ENCODE measurements at regions not wholly inside any gene's neighbourhood (a gene's known extent, or its start where the extent isn't known, plus 50 kb on each side); places are given as distances from the start of the nearest gene placed in this dataset.
A peak's percentile ranks its signal among the peaks of the same experiment; 100 is the strongest.

DNA sequence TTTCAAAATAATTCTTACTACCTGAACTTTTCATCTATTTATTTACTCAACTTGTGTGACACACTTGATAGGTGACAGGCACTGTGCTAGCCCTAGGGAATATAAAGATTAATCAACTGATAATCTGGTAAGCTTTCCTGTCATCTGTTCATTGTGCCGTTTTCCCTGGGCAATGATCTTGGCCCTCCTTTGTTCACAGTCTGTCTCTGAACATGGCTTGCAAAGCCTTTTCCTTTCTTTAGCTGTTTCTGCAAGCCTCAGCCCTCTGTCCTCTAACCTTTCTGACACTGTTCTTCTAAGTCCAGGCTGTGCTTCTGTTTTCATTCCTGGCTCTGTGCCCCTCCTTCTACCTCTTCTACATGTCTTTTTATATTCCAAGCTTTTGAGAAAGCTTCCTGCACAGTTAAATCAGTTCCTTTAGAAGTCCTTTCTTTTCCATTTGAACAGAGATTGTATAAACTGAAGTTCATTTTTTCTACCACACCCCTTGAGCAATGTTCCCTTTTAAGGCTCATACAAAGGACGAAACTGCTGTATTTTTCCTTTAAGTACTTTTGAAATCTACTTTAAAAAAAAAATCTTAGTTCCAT, 803.0 kb upstream of the ZNF608 start:
- no peak for DNase-seq

GRCh38 chr5:125550274-125550673, 803.8 kb upstream of the ZNF608 start:
- DNase-seq, result no peak

DNA sequence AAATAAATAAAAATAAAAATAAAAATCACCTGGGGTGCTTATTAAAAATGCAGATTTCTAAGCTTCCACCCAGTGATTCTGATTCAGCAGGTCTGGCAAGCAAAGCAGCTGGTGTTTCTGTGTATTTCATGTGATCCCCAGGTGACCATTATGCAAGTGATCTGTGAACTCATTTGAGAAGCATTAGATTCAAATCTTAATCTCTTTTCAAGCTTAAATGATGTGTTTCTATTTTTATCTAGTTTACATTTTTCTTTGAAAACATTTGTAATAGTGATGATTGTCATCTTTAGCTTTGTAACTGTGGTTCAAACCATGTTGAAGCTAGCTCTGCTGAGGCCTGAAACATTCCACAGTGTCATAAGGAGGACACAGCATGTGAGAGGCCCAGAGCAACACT, 804.8 kb upstream of the ZNF608 start:
- no peak for DNase-seq

- DNase-seq, result no peak
Observed at GRCh38 chr5:125551797-125552196, 805.4 kb upstream of the ZNF608 start.

DNA sequence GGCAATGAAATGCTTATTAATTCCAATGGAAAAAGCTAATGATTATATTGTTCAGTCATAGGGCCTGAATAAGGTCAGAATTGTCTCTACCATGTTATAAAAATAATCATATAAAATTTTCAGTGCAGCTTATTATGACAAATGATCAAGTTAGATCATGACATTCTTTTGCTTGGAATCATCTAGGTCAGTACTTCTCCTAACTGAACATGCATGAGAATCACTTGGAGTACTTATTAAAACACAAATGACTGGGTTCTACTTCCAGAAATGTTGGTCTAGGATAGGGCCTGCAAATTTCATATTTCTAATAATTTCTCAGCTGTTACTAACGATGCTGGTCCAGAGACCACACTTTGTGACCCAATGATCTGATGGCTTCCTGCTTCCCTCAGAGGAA, 806.0 kb upstream of the ZNF608 start:
- DNase-seq, result no peak

- DNase-seq, result no peak
Observed at GRCh38 chr5:125554355-125554754, 807.9 kb upstream of the ZNF608 start.

DNA sequence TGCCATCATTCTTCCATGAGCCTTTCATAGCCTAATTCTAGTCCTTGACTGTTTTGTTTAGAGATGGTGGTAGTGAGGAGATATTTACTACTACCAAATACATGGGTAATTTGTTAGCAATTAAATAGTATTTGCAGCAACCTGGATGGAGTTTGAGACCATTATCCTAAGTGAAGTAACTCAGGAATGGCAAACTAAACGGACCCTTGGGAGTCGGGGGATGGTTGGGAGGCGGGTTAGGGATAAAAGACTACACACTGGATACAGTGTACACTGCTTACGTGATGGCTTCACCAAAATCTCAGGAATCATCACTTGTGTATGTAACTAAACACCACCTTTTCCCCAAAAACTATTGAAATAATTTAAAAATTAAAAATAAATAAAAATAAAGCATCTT, 809.2 kb upstream of the ZNF608 start:
- no peak for DNase-seq

DNA sequence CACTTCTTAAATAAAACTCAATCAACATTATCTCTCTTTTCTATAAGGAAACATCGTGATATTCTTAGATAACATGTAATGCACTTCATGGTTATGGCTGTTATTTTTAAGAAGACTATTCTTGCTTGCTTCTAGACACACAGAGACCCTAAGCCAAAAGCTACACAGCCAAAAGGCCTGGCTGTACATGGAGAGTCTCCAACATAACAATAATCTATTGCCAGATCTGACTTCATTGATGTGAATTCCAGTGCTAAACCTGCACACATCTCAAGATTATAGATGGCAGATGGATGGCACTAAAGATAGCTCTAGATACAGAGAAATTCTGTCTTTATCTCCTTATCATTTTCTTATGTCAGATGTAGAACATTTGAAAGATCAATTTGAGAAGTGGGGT, 811.6 kb upstream of the ZNF608 start:
- no peak for DNase-seq

GRCh38 chr5:125558466-125558865, 812.0 kb upstream of the ZNF608 start:
- DNase-seq, result no peak

- DNase-seq, result no peak
Observed at GRCh38 chr5:125559296-125559695, 812.9 kb upstream of the ZNF608 start.

DNA sequence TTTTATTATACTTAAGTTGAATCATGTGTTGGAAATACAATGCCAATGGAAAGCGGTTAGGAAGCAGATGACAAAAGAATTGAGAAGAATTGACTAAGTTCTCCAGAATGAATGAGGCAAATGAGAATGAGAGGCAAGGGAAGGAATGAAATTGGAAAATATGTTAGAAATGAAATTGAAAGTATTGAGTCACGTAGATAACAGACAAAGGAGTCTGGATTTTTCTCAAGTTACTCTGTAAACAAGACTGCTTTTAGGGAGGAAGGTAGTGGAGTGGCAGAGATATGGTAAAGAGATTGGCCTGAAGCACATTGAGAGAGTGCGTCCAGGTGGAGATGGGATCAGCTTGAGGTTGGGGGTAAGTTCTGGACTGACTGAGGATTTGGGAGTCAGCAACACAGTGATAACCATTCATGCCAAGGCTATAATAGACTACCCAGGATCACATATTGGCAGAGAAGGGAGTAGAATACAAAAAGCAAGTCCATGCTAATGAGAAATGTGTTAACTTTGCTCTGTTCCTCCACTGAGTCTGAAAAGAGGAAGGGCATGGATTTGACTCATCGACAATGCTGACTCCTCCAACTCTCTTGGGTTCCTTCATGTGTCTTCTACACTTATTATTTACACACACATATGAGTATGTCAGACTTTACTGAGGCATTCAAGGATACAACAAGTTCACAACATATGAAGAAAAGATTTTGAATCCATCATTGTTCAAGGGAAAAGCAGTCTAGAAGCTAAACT, 814.2 kb upstream of the ZNF608 start:
- DNase-seq, result no peak

GRCh38 chr5:125564317-125564975, 818.0 kb upstream of the ZNF608 start:
- no peak for DNase-seq

GRCh38 chr5:125574491-125575044, 828.1 kb upstream of the ZNF608 start:
- no peak for DNase-seq

- no peak for DNase-seq
Observed at GRCh38 chr5:125575171-125575890, 828.9 kb upstream of the ZNF608 start.

GRCh38 chr5:125575891-125576505, 829.6 kb upstream of the ZNF608 start:
- peak; percentile 82 to 85 for DNase-seq

GRCh38 chr5:125576822-125577221, 830.4 kb upstream of the ZNF608 start:
- no peak for DNase-seq

DNA sequence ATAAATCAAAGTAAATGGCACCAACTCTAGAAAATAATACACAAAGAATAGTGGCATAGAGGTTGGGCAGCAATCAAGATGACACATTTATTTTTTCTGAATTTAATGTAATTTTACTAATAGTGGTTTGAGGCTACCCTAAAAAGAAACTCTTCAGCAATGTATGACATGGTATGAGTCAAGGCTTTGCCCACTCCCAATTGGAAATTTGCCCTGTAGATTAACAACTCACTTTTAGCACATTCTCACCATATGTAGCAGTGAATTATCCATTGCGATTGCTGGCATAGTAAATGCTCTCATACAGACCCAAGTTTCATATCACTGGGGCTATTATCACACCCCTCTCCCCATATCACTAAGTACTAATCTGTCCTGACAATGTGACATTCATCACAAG, 832.1 kb upstream of the ZNF608 start:
- DNase-seq, result no peak

DNA sequence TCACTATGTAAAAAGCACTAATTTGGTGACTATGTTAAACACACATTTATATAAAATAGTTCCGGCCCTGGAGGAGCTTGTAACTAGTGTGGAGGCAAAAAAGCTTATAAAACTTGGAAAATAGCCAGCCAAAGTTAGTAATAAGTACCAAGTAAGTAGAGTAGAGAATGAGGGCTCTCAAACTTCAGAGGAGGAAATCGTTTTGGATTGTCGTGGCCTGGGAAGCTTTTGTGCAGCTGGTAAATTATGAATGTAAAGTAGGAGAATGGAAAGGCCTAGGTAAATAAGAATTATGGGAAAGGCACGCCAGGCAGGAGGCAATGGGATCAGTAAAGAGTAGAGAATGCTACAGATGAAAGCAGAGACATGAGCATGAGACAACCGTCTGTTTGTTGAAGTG, 832.7 kb upstream of the ZNF608 start:
- DNase-seq, result no peak

GRCh38 chr5:125581311-125581710, 834.9 kb upstream of the ZNF608 start:
- no peak for DNase-seq

DNA sequence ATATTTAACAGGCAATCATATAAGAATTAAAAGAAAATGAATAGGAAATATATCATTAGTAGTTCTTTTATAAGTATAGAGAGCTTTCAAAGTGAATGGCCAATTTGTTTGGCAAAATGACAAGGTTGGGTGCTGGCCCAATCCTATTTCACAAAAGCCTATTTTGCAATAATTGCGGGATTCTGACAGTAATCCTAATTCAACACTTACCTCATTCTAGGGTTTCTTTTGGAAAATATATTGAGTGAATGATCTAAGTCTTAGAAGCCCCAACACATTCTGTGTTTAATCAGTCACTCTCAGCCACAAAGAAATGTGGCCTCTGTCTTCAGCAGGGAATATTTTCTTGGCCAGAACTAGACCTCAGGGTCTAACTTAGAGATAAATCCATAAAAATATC, 835.9 kb upstream of the ZNF608 start:
- no peak for DNase-seq

DNA sequence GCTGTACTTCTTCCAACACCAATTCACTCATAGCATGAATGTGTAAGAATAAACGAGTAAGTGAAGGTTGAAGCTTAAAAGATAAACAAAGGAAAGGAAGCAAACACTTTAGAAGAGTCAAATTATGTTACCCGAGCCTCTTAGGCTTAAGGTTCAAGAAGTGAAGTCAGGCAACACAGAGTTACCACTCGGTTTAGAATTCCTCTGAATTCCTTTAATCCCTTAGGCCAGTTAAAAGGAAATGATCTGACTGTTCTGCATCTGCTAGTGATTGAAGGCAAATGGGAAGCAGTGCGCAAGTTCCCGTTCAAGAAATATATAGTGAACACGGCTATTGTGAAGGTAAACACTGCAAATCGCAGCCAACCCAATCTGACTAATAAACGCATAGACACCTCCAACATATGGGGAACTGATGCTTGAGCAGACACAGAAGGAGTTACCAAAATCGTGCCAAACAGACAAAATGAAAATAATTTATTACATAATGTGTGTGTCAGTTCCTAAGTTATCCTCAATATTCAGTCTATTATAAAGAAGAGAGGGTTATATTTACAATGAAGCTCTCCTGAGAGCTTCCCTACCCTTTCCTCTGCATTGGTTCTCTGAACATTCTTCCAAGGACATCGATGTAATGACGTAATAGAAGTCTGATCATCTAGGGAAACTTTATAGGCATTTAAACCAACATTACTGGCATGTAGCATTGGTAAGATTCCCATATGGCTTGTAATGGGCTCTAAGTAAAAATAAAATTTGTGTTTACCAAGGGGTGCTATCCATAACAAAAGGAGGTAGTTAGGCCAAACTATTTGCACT, 837.1 kb upstream of the ZNF608 start:
- DNase-seq, result no peak

DNA sequence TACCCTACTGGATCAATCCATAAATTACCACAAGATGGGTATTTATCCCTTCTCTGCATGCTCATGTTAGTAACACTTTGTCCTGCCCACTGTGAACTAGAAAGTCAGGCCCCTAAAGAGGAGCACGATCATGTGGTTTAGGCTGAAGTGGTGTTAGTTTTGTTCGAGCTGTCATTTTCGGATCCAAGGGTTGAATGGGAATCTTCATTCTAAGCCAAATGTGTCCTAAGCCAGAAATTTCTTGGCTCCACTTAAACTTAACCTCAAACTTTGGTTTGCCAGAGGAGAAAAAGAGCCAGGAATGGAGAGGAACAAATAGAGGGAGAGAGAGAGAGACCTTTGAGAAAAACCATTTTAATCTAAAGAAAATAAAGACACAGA, 837.7 kb upstream of the ZNF608 start:
- DNase-seq, result no peak
